ENCODE measurements at regions not wholly inside any gene's neighbourhood (a gene's known extent, or its start where the extent isn't known, plus 50 kb on each side); places are given as distances from the start of the nearest gene placed in this dataset.

DNA sequence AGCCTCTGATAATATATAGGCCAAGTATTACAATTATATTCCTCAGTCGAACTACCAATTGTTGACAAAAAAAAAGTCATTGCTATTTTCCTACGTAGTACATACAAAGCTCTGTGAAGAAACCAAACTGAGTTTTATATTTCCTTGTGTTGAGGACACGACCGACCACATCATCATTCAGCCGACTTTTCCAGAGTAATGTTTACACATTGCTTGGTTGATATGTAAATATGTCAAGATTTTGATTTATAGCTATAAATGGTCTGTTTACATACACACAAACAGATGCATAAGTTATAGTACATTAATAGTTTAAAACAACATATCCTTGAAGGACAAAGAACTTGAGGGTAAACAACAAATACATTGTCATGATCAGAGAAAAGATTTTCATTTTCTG lies 121.5 kb downstream of the CRPPA start:
- no peak overlapping the region for H3K4me3 ChIP-seq (ENCODE audit: low read depth, low read length)
- no peaks in the 10 kb centered on the region for H3K27me3 ChIP-seq (ENCODE audit: control insufficient read depth, insufficient read depth, low read length)
- no peaks in the 10 kb centered on the region for H3K36me3 ChIP-seq (ENCODE audit: control insufficient read depth, insufficient read depth, low read length)
- TF ChIP-seq, protein P1, sequence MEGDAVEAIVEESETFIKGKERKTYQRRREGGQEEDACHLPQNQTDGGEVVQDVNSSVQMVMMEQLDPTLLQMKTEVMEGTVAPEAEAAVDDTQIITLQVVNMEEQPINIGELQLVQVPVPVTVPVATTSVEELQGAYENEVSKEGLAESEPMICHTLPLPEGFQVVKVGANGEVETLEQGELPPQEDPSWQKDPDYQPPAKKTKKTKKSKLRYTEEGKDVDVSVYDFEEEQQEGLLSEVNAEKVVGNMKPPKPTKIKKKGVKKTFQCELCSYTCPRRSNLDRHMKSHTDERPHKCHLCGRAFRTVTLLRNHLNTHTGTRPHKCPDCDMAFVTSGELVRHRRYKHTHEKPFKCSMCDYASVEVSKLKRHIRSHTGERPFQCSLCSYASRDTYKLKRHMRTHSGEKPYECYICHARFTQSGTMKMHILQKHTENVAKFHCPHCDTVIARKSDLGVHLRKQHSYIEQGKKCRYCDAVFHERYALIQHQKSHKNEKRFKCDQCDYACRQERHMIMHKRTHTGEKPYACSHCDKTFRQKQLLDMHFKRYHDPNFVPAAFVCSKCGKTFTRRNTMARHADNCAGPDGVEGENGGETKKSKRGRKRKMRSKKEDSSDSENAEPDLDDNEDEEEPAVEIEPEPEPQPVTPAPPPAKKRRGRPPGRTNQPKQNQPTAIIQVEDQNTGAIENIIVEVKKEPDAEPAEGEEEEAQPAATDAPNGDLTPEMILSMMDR (IDR thresholded peaks at IDR 0.05; ENCODE audit: insufficient read depth, low read depth, low read length), result no peak
- ChIA-PET CTCF (interaction anchor here (0.6 to 1.9 kb wide), 2 partner anchors 9 to 198 kb away, joined by 4 to 6 read pairs; no protein-coding TSS in a partner anchor), POLR2A (no interaction called here)
- no peak for DNase-seq (ENCODE audit: low read depth)

DNA sequence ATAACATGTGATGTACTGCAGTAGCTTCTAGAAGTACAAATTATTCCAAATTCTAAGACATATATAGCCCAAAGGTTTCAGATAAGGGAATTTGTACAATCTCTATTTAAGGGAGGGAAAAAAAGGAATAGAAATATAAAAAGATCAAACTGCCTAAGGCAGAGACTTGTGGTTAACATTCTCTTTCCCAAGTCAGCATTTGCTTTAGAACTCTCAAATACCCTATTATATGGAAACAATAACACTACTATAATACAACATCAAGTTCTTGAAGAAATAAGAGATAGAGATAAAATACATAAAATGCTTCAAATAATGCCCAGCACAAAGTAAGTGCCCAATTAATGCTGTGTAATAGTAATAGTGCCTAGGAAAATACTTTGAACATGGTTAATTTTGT lies 123.1 kb downstream of the CRPPA start:
- Histone ChIP-seq H3K36me3 (ENCODE audit: control insufficient read depth, insufficient read depth, low read length) (no peaks in the 10 kb centered on the region), H3K4me3 (ENCODE audit: low read depth, low read length) (no peak overlapping the region), H3K27me3 (ENCODE audit: control insufficient read depth, insufficient read depth, low read length) (no peaks in the 10 kb centered on the region)
- ChIA-PET CTCF (interaction anchor here (0.7 kb wide), 1 partner anchor 10 kb away, joined by 3 read pairs; no protein-coding TSS in a partner anchor), POLR2A (no interaction called here)
- TF ChIP-seq, protein P1 (IDR thresholded peaks at IDR 0.05; ENCODE audit: insufficient read depth, low read depth, low read length), result no peak
- DNase-seq (ENCODE audit: low read depth), result no peak

DNA sequence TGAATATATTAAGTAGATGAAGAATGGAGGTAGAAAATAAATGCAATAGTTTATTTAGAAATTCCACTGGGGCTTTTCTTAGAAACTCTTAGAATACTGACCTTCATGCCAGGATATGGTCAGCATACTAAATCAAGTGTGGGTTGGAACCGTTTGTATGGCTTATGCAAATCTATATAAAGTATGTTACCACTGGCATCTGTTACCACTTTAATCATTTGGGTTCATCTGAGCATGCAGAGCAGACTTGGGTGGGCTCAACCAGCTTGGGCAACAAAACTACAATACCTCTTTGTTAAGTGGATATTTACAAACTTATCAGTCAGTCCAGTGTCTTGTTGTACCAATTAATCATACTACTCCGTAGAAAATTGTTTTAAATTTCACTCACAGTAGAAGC lies 125.8 kb downstream of the CRPPA start:
- CTCF ChIA-PET, result interaction anchor here (0.6 kb wide), 1 partner anchor 936 kb away, joined by 3 read pairs; no protein-coding TSS in a partner anchor
- DNase-seq (ENCODE audit: low read depth), result no peak
- POLR2A ChIA-PET, result no interaction called here
- Histone ChIP-seq H3K36me3 (ENCODE audit: control insufficient read depth, insufficient read depth, low read length) (no peaks in the 10 kb centered on the region), H3K27me3 (ENCODE audit: control insufficient read depth, insufficient read depth, low read length) (no peaks in the 10 kb centered on the region), H3K4me3 (ENCODE audit: low read depth, low read length) (no peak overlapping the region)
- TF ChIP-seq, protein P1 (IDR thresholded peaks at IDR 0.05; ENCODE audit: insufficient read depth, low read depth, low read length), result no peak

DNA sequence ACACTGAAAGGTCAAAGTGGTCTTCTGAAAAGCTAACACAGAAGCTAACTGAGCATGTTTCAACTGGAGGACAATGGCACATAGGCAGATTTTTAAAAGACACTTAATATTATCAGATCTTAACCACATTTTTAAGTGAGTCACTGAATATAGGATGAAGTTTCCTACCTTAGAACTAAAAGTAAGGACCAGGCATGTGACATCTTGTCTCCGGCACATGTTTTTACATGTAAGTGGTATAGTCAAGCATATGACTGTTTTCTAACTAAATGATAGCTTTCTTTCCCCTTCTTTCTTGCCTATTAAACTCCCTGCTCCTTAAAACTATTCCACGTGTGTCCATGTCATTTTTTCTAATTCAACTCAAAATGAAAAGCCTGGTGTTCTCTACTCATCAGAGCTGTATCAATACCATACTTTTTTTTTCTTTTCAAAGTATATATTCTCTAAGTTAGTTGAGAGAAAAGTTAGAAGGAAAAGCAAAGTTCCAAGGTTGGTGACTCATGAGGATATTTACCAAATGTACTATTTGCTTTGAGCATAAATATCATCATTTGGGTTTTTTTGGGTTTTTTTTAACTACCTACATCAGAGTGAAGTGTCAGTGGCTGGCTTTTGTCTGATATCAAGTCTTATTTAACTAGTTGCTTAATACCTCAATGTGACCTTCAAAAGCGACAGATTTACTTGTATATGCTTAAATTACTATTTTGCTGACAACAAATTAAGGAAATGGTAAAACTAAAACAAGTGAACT lies 127.5 kb downstream of the CRPPA start:
- TF ChIP-seq, protein P1 (IDR thresholded peaks at IDR 0.05; ENCODE audit: insufficient read depth, low read depth, low read length), result no peak
- ChIA-PET CTCF (no interaction called here), POLR2A (no interaction called here)
- H3K36me3 ChIP-seq (ENCODE audit: control insufficient read depth, insufficient read depth, low read length), result no peaks in the 10 kb centered on the region
- DNase-seq (ENCODE audit: low read depth), result no peak
- no peak overlapping the region for H3K4me3 ChIP-seq (ENCODE audit: low read depth, low read length)
- no peaks in the 10 kb centered on the region for H3K27me3 ChIP-seq (ENCODE audit: control insufficient read depth, insufficient read depth, low read length)

DNA sequence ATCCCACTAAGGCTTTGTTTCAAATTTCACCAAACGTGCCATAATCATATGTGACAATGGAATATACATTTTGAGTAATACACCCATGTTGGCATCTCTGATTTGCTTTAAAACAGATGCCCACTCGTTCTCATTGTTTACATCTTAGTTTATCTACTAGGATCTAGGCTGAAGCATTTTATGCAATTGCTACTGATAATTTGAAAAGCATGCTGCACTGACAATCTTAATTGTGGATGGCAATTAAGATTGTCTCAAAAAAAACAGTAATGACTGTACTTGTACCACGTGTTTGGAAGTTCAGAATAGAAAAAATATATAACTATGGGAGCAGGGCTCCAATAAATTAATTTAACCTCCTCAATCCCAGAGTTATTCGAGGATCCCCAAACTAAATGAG lies 136.8 kb downstream of the CRPPA start:
- H3K36me3 ChIP-seq (ENCODE audit: control insufficient read depth, insufficient read depth, low read length), result no peaks in the 10 kb centered on the region
- no peaks in the 10 kb centered on the region for H3K27me3 ChIP-seq (ENCODE audit: control insufficient read depth, insufficient read depth, low read length)
- ChIA-PET CTCF (no interaction called here), POLR2A (no interaction called here)
- TF ChIP-seq, protein P1 (IDR thresholded peaks at IDR 0.05; ENCODE audit: insufficient read depth, low read depth, low read length), result no peak
- DNase-seq (ENCODE audit: low read depth), result no peak
- H3K4me3 ChIP-seq (ENCODE audit: low read depth, low read length), result no peak overlapping the region
